GM21390 (cell line): ENCODE measurements at regions not wholly inside any gene's neighbourhood (a gene's known extent, or its start where the extent isn't known, plus 50 kb on each side); places are given as distances from the start of the nearest gene placed in this dataset.
"Not testable (repeated sequence)": the region's sequence is repeated elsewhere in the genome, so short reads cannot be mapped to it uniquely, and the experiment has no call there.

ENCODE experiments used
- ATAC-seq: cut with Tn5 transposase; IDR thresholded peaks from one replicate; pipeline ENCODE4 v1.9.1; 2021; ENCODE audit not compliant: unreplicated experiment

DNA sequence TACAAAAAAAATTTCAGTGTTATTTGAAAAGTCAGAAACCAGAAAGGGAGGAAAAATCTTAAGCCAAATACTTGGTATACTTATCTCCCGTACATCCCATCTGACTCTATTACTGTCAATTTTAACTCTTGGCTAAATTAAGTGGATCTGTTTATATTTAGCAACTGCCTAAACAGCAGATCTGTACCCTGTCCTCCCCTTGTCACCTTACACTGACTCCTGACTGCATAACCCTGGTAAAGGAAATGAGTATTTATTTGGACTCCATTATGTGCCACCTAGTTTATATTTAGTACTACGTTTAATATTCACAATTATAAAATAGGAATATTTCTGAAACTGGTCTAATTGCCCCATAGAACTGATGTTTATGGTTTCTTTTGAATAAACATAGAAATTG lies 730.2 kb upstream of the GJE1 start:
- no peak for ATAC-seq

DNA sequence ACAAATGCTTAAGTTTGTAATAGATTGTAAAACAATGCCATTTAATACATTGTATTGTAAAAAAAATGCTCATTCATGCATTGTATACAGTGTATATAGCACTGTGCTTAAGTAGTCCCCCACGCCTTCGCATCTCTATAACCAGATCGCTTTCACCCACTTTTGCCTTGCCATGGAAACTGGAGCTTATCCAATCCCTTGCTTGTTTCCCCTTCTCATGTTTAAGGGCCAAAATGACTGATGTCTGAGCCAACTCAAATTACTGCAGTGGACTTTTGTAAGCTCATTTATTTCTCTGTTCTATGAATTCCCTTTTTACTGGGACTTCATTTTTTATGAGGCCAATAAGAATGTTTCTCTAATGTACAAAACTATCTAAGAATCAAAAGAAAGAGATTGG lies 730.9 kb upstream of the GJE1 start:
- ATAC-seq, result no peak

- no peak for ATAC-seq
These were observed 731.6 kb upstream of the GJE1 start for GRCh38 chr6:141401168-141401567.

GRCh38 chr6:141398949-141399348 lies 733.8 kb upstream of the GJE1 start:
- ATAC-seq, result no peak

DNA sequence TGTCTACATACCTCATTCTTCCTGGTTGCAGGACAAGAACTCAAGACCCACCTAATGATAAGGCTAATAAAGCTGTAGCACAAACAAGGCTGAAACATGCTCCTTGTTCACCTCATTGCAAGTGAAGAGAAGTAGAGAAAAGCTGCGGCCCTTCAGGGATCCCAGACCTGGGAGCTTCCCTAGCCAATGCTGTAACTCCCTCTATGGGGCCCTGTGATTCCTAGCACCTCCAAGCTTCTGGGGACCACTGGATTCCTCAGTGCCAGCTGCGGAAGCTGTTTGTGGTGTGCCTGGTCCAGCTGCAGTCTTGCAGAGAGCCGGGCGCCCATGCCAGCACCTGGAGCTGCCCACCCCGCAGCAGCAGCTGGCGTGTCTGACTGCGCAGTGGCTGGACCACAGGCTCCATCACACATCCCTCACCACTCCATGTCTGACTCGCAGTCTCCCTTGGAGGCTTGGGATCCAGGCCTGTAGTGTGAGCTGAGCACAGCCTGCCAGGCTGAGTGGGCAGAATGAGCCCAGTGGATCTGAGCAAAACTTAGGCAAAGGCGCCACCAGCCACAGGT lies 737.2 kb upstream of the GJE1 start:
- no peak for ATAC-seq

DNA sequence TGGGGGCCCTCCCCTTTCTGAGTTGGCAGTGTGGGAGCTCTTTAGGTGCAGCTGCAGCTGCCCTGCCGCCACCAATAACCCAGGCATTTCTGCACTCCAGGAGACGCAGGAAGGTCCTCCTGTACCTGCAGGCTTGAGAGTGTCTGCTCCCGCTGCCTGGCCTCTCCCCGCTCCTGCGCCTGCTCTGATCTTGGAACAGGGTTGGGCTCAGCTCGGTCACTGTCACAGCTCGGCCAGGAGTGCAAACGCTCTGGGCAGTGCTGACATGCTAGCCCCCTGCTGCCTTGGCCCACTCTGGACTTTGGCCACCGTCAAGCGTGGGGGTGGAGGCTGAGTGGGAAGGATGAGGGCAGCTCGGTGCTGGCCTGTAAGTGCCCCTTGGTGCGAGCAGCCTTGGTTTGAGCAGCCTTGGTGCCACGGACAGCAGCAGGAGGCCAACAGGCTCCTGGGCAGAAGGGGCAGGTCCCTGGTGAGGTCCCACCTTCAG lies 738.1 kb upstream of the GJE1 start:
- ATAC-seq, result no peak

- ATAC-seq, result no peak
These were observed 738.6 kb upstream of the GJE1 start for GRCh38 chr6:141394125-141394536.

- no peak for ATAC-seq
These were observed 739.2 kb upstream of the GJE1 start for GRCh38 chr6:141393405-141394124.

GRCh38 chr6:141391135-141391534 lies 741.6 kb upstream of the GJE1 start:
- not testable (repeated sequence) for ATAC-seq

- ATAC-seq, result no peak
These were observed 744.1 kb upstream of the GJE1 start for GRCh38 chr6:141388666-141389065.

DNA sequence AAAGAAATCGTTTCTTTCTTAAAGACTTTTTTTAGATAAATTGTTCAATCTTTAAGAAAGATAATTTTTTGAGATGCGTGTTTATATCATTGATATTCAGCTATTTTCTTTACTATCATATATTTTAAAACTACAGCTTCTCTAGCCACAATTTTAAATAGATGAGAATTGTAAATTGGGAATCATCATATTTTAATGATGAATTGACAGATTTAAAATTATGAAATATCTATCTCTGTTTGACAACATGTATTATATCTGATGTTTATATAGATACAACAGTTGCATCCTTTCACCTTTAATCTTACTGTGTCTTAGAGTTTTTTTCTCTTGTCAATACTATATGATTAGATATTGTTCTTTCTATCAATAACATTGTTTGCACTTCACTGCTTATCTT lies 762.3 kb upstream of the GJE1 start:
- no peak for ATAC-seq

GRCh38 chr6:141366796-141367195 lies 765.9 kb upstream of the GJE1 start:
- not testable (repeated sequence) for ATAC-seq

GRCh38 chr6:141364694-141365093 lies 768.0 kb upstream of the GJE1 start:
- no peak for ATAC-seq

DNA sequence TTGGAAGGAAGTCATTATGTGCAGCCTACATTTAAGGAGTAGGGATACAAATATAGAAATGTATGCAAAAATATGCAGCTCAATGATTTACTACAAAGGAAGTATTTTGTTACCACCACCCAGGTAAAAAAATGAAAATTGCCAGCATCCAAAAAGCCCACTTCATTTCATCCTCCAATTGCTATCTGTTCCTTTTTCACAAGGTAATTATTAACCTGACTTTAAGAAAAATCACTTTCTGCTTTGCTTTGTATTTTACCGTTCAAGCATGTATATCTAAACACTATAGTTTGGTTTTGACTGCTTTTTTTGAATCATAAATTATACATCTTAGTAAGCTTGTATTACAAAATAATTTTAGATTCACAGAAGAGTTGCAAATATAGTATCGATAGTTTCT lies 768.5 kb upstream of the GJE1 start:
- ATAC-seq, result no peak

- ATAC-seq, result no peak
These were observed 771.2 kb upstream of the GJE1 start for GRCh38 chr6:141361559-141361958.

DNA sequence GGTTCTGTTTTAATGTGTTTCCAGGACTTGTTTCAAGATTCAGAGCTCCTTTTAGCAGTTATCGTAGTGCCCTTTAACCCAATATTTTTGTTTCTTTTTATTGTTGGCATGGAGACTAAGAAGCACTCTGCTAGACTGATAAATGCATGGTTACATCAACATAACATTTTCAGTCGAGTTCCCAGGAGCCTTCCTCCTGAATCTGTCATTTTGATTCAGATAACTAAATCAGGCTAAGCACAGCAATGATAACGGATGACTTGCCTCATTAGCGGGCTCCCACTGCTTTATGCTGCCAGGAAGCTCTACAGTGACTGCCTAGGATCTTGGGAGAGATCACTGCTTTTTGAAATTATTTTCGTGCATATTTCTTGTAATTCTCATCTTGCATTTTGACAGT lies 772.8 kb upstream of the GJE1 start:
- ATAC-seq, result no peak

GRCh38 chr6:141354191-141354955 lies 778.4 kb upstream of the GJE1 start:
- no peak for ATAC-seq

GRCh38 chr6:141351721-141352120 lies 781.0 kb upstream of the GJE1 start:
- no peak for ATAC-seq

- ATAC-seq, result no peak
These were observed 783.0 kb upstream of the GJE1 start for GRCh38 chr6:141349710-141350109.

GRCh38 chr6:141347906-141348492 lies 784.7 kb upstream of the GJE1 start:
- ATAC-seq, result no peak

DNA sequence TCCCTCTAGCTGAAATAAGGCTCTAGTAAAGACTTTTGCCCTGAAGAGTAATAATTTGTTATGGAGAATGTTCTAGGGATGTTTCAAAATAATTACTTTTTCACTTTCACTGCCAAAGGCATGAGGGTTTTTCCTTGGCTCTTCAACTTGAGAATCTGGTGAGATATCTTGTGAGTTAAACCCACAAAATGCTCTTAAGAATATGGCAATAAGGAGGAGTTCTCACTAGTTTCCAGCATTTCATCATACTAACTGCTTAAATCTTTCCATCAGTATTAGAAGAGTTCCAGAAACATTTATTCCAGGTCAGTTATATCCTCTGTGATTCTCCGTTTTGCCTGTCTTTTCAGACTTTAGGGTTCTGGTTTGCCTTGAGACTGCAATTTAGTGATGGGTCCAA lies 785.6 kb upstream of the GJE1 start:
- ATAC-seq, result no peak

- no peak for ATAC-seq
These were observed 786.2 kb upstream of the GJE1 start for GRCh38 chr6:141346535-141346934.
